ENCODE measurements at regions not wholly inside any gene's neighbourhood (a gene's known extent, or its start where the extent isn't known, plus 50 kb on each side); places are given as distances from the start of the nearest gene placed in this dataset.

DNA sequence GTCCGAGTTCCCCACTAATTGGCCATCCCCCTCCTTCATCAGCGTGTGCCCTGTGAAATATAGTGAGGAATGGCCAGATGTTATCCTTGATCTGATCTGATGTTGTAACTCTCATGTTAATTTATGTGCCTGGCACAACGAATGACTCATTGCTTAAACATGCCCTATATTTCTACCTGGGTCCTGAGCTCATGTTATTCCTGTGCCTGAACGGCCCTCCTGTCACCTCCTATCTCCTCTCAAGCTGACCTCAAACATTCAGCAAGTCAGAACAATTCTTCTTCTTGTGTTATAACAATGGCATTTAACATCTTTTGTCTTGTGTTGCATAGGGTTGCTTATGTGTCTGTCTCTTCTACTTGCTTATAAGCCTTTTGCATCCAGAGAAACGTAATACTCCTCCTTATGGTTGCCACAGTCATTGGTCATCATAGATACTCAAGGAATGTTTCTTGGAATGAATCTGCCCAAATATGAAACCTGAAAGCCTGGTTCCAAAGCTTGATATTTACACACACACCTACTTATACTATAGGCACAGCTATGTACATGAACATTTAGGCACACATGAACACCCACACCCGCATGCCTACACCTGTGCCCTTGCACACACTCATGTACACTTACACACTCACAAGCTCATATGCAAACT lies 80.2 kb upstream of the PHLPP1 start:
- DNase-seq = no peak
- no peaks in the 10 kb centered on the region for H3K36me3 ChIP-seq (ENCODE audit: control insufficient read depth in 4 of 4, insufficient read depth in 4 of 4, low read length in 4 of 4)
- no peak overlapping the region for H3K9ac ChIP-seq (ENCODE audit: insufficient read depth in 1 of 2, low read length in 2 of 2)
- H3K27ac ChIP-seq (ENCODE audit: low read depth in 1 of 2, low read length in 1 of 2) = no peak overlapping the region
- 67 to 74% methylated on average over 6 of the region's 6 CpGs for WGBS, 2 donors
- TF ChIP-seq, protein P1, sequence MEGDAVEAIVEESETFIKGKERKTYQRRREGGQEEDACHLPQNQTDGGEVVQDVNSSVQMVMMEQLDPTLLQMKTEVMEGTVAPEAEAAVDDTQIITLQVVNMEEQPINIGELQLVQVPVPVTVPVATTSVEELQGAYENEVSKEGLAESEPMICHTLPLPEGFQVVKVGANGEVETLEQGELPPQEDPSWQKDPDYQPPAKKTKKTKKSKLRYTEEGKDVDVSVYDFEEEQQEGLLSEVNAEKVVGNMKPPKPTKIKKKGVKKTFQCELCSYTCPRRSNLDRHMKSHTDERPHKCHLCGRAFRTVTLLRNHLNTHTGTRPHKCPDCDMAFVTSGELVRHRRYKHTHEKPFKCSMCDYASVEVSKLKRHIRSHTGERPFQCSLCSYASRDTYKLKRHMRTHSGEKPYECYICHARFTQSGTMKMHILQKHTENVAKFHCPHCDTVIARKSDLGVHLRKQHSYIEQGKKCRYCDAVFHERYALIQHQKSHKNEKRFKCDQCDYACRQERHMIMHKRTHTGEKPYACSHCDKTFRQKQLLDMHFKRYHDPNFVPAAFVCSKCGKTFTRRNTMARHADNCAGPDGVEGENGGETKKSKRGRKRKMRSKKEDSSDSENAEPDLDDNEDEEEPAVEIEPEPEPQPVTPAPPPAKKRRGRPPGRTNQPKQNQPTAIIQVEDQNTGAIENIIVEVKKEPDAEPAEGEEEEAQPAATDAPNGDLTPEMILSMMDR (IDR thresholded peaks at IDR 0.05; ENCODE audit: control extremely low read depth, extremely low read depth) = no peak
- H3K4me1 ChIP-seq (ENCODE audit: control insufficient read depth in 5 of 5, insufficient read depth in 5 of 5, low read length in 5 of 5) = no peaks in the 10 kb centered on the region
- ATAC-seq (ENCODE audit: insufficient read depth, low FRiP score) = no peak
- H3K27me3 ChIP-seq (ENCODE audit: control insufficient read depth in 3 of 3, insufficient read depth in 3 of 3, low read length in 2 of 3) = no peaks in the 10 kb centered on the region
- no peak overlapping the region for H3K4me3 ChIP-seq
- no peaks in the 10 kb centered on the region for H3K9me3 ChIP-seq (ENCODE audit: control insufficient read depth in 4 of 4, insufficient read depth in 3 of 4, low read length in 3 of 4)

GRCh38 chr18:62637403-62637802 lies 77.9 kb upstream of the PHLPP1 start:
- Histone ChIP-seq H3K27me3 (ENCODE audit: control insufficient read depth in 3 of 3, insufficient read depth in 3 of 3, low read length in 2 of 3) (no peaks in the 10 kb centered on the region), H3K36me3 (ENCODE audit: control insufficient read depth in 4 of 4, insufficient read depth in 4 of 4, low read length in 4 of 4) (no peaks in the 10 kb centered on the region), H3K4me1 (ENCODE audit: control insufficient read depth in 5 of 5, insufficient read depth in 5 of 5, low read length in 5 of 5) (no peaks in the 10 kb centered on the region), H3K4me3 (no peak overlapping the region), H3K9ac (ENCODE audit: insufficient read depth in 1 of 2, low read length in 2 of 2) (no peak overlapping the region), H3K9me3 (ENCODE audit: control insufficient read depth in 4 of 4, insufficient read depth in 3 of 4, low read length in 3 of 4) (no peaks in the 10 kb centered on the region), H3K27ac (ENCODE audit: low read depth in 1 of 2, low read length in 1 of 2) (no peak overlapping the region)
- DNase-seq (no peak), ATAC-seq (ENCODE audit: insufficient read depth, low FRiP score) (no peak)
- TF ChIP-seq, protein P1 (IDR thresholded peaks at IDR 0.05; ENCODE audit: control extremely low read depth, extremely low read depth) = no peak
- WGBS, 2 donors = 78 to 92% methylated on average over 3 of the region's 3 CpGs

DNA sequence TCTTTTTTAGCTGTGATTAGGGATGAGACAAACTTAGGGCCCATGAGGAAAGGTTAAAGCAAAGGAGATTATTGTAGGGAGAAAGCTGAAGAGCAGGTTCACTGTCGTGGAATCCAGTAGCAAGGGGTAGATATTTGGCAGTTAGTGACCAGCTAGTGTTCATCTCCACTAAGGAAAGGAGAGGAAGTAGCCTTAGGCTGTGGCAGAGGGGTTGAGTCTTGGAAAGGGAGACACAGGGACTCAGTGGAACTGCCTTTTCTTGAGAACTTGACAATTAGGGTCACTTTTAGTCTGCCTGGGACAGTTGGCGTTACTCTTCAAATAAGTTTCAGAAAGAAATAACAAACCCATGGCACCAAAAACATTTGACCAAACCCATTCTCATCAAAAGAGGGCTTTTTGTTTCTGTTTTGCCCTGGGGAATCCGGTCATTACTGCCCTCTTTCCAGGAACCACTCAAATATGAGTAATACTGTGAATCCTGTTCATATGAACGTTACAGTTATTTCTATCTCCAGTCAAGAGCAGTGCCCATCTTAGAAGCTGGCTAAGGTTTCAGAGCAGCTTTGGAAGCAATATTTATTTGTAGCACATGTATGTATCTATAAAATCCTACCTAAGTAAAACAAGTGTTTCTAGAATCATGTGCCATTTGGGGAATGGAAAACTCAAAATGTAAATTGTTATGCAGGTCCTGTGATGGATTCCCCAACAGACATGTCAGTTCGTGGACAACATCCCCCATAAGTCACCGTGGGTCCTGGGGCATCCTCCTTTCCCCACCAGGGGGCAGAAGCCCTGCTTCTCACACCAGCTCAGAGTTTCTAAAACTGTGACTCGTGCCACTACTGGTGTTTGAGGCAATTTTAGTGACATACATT lies 77.3 kb upstream of the PHLPP1 start:
- DNase-seq (no peak), ATAC-seq (ENCODE audit: insufficient read depth, low FRiP score) (no peak)
- TF ChIP-seq, protein P1 (IDR thresholded peaks at IDR 0.05; ENCODE audit: control extremely low read depth, extremely low read depth) = no peak
- Histone ChIP-seq H3K27ac (ENCODE audit: low read depth in 1 of 2, low read length in 1 of 2) (no peak overlapping the region), H3K4me1 (ENCODE audit: control insufficient read depth in 5 of 5, insufficient read depth in 5 of 5, low read length in 5 of 5) (no peaks in the 10 kb centered on the region), H3K36me3 (ENCODE audit: control insufficient read depth in 4 of 4, insufficient read depth in 4 of 4, low read length in 4 of 4) (no peaks in the 10 kb centered on the region), H3K4me3 (no peak overlapping the region), H3K9ac (ENCODE audit: insufficient read depth in 1 of 2, low read length in 2 of 2) (no peak overlapping the region), H3K27me3 (ENCODE audit: control insufficient read depth in 3 of 3, insufficient read depth in 3 of 3, low read length in 2 of 3) (no peaks in the 10 kb centered on the region), H3K9me3 (ENCODE audit: control insufficient read depth in 4 of 4, insufficient read depth in 3 of 4, low read length in 3 of 4) (no peaks in the 10 kb centered on the region)
- WGBS, 2 donors = 58 to 61% methylated on average over 7 of the region's 7 CpGs

All from lung (tissue), 11 donors.